HG02981 (cell line): ENCODE measurements at regions not wholly inside any gene's neighbourhood (a gene's known extent, or its start where the extent isn't known, plus 50 kb on each side); places are given as distances from the start of the nearest gene placed in this dataset.

Source experiments
- ATAC-seq: cut with Tn5 transposase; IDR thresholded peaks from one replicate; pipeline ENCODE4 v1.9.1; 2021; ENCODE audit warnings: mild to moderate bottlenecking, moderate library complexity; ENCODE audit not compliant: unreplicated experiment

DNA sequence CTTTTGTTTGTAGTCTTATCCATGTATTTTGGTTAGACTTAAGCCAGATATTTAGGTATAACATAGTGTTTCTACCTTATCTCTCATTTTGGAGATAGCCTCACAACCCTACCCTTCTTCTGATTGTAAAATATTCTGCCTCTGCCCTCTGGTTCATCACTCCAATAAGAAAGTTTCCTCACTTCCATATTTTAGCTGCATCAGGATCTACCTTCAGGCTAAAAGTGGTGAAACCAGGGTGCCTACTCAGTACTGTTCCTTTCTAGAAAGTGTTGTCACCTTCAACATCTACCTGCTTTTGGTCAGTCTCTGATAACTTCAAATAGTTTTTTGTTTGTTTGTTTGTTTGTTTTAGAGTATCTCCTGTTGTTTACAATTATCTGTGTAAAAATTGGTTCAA lies 294.6 kb downstream of the ANXA1 start:
- ATAC-seq = no peak

DNA sequence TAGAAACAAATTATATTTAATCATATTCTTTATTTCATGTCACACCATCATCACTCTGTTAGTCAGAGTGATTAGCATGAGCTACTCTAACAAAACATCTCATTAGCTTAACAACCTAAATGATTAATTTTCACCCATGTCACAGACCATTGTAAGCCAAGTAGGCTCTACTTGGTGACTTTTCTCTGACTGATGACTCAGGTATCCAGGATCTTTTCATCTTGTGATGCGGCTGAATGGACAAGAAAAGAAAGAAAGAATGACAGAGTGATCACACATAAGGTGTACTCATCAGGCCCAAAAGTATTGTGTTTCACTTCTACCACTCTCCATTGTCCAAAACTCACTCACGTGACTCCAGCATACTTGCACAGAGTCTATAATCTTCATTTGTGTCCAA lies 299.3 kb downstream of the ANXA1 start:
- ATAC-seq = no peak

DNA sequence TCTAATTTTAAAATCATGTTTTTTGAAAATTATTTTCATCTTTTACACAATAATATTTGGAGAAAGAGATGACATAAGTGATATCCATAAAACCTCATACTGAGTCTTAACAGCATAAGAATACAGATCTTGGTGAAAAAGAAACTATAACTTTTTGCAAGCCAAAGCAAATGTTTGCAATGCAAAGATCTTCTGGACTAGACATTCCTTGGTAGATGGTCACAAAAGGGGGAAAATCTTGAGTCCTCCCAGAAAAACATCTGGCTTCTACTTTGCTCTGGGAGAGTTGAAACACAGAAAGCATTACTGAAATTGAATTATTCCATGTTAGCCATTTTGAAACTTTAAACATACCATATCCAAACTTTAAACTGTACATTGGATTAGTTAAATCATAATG lies 308.2 kb downstream of the ANXA1 start:
- no peak for ATAC-seq

DNA sequence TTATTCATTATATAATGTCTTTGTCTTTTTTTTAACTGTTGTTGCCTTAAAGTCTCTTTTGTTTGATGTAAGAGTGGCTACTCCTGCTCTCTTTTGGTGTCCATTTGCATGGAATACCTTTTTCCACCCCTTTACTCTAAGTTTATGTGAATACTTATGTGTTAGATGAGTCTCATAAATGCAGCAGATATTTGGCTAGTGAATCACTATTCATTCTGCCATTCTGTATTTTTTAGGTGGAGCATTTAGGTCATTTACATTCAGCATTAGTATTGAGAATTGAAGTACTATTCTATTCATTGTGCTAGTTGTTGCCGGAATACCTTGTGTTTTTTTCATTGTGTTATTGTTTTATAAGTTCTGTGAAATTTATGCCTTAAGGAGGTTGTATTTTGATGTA lies 317.1 kb downstream of the ANXA1 start:
- no peak for ATAC-seq

DNA sequence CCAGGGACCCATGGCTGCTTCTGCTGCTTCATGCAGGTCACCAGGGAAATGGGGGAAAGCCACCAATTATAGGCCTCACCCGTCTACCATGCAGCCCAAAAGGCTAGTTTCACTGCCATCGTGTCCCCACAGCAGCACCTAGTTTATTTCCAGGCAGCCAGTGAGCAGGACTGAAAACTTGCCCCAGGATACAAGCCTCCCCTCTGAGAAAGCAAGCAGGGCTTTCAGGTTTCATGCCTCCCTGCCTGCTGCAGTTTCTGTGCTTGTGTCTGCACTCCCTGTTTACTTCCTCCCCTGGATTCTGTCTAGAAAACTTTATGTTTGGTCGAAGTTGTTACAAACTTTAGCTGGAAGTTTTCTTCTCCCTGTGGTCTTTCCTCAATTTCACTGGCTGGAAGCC lies 319.1 kb downstream of the ANXA1 start:
- no peak for ATAC-seq

DNA sequence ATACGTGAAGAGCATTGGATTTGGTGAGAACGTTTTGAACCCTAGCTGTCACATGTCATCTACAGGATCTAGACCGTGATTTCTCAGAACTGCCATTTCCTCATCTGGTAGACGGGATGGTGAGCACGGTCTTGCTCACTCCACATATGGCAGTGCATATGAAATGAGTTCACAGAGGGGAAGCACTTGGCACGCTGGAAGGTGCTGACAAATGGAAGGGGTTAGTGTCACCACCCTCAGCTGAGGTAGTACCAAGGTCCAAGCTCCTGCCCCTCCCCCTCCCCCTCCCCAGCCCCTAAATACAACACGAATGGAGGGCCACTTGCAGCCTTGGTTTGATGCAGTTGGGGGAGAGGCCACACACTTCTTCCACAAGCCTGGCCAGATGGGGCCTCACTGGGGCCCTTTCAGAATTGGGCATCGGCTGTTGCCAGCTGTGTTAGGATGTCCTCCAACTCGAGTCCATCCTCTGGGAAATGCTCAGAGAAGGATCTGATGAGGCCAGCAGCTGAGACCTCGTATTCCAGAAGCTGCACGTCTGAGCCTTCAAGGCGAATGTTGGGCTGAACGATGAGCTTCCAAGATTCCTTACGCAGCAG lies 322.4 kb downstream of the ANXA1 start:
- ATAC-seq = no peak

DNA sequence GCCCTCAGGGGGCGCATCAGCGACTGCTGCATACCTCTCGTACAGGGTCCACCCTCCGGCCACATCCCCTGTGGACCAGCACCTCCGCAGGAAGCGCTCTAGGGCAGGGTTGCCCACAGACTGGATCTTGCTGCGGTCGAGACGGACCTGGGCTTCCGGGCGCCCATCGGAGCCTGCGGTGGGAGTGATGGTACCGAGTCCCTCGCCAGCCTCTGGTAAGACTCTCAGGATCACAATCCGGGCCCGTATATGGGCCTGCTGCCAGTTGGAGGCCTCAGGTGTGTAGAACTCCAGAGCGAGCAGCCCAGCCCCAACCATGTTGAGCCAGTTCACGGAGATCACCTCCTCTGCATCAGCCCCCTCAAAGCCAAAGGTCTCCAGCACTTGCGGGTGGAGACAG lies 323.0 kb downstream of the ANXA1 start:
- no peak for ATAC-seq

DNA sequence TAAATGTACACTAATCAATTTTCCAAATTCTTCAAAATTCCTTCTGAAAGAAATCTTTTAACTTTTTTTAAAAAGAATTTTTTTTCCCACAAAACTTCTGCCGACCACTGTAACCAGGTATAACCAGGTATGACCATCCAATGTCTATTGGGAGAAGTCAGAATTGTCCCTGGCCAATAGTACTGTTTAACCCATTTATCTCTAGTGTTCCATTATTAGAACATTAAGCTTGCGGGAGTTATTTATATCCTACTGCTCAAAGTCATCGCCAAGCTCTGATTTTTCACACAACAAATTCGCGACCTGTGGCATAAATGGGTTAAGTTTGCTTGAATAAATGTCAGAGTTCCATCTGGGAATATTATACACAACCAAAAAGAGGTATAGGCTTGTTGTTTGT lies 343.2 kb downstream of the ANXA1 start:
- ATAC-seq = no peak

DNA sequence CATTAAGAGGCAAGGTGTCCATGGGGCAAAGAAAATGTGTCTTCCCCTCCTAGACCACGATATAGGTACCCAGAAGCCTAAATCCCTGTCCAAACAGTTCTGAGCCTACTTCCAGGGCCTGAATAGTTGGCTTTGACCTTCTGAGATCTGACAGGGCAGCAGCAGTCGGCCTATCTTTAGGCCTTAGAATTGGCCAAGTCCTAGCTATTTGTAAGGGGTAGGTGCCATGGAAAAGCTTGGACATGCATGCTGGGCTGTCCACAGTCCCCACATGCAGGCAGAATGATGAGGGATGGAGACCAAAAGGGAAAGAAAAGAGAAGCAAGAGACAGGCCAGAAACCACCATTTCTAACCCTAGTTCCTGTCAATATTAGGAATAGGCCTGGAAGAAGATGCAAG lies 346.1 kb downstream of the ANXA1 start:
- no peak for ATAC-seq

DNA sequence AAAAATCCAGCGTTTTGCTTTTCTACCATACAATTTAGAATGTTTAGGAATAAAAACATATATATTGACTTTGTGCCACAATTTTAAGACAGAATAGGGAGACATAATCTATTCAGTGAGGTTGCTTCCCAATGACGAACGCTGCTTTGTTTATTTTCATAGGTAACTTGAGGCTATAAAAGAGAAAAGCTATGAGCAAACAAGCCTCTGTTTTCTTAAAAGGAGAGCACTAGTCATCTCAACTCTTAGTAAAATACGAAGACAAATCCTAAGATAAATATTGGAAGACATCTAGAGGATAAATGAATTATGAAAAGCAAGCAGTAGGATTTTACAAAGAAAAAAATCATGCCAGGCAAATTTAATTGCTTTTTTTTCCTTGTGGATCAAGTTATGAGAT lies 363.6 kb downstream of the ANXA1 start:
- ATAC-seq = no peak

DNA sequence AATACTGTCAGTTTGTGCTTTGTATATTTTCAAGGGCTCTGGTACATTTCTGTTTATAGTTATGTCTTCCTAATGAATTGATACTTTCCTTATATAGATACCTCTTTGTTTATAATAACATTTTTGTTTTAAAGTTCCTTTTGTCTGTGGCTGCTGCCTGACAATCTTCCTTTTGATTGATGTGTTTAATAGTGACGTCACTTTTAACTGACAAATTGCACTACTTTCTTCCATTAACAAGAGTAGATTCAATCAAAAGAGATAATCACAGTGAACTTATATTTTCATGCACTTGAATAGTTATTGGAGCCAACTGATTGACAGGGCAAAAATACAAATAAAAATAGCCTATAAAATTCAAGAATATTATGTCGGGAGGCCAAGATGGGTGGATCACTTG lies 371.7 kb downstream of the ANXA1 start:
- ATAC-seq = no peak

DNA sequence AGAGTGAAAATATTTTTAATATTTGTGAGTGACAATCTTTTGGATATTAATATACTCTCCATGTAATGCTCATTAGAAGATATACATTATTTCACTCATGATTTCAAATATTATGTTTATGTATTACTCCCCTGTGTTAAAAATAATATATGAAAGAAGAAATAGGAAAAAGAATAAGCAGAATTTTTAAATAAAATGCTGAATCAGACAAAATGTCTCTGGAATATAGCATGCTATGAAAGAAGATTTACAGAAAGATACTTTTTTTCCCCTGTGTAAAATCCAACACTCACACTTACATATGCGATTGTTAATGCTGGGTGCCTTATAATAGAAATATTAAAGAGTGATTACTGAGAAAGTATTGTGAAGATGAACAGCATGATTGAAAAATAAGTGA lies 373.7 kb downstream of the ANXA1 start:
- ATAC-seq = no peak

DNA sequence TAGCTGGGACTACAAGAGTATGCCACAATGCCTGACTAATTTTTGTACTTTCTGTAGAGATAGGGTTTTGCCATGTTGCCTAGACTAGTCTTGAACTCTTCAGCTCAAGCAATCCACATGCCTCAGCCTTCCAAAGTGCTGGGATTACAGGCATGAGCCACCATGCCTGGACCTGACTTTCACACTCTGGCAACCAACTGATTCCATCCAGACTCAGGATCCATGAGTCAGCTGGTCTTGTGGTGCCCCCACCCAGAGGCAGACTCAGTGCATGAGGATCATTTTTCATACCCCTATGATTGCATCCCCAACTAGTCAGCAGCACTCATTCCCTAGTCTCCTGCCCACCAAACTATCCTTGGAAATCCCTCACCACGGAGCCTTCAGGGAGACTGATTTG lies 375.9 kb downstream of the ANXA1 start:
- no peak for ATAC-seq

DNA sequence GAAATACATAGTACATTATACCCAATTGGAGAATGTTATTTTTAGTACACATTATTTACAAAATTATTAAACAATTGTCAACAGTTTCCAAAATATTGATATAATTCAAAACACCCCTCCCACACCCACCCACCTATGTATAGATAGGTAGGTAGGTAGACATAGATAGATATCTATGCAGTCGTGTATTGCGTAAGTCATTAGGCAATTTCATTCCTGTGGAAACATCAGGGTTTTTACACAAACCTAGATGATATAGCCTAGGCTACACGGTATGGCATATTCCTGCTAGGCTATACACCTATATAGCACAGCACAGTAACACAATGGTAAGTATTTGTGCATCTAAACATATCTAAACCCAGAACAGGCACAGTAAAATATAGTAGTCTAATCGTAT lies 377.3 kb downstream of the ANXA1 start:
- no peak for ATAC-seq

DNA sequence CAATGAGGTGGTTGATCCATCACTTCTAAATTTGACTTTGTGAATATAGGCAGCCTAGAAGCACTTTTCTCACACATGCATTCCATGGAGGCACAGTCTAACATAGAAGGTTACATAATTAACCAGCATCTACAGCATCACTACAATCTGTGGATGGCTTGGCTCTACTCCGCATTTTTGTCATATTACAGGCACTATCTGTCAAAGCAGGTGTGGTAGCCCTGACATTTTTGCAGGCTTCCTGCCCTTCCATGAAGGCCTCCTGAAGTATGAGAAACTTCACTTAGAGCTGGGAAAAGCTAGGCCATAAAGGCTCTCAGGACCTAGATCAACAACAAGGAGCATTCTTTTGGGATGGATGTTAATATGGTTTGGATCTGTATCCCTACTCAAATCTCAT lies 378.0 kb downstream of the ANXA1 start:
- no peak for ATAC-seq

DNA sequence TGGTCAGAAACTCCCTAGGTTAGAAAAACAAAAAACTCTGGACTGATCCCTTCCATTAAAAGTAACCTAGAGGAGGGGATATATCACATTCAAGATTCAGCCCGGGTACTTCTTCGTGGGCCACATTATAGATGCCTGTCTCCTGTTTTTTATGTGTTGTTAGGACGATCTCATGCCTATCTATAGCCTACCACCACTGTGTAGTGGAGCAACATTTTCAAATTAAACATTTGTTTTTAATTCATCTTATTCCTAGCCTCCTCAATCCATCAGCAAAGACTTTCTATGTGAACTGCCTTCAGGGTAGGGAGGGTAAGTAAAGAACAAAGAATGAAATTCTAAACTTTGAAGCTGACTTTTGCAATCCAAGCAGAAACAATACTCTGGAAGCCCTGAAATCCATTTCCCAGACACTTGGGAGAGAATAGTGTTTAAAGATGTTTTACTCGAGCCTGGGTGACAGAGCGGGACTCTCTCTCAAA lies 379.4 kb downstream of the ANXA1 start:
- ATAC-seq = no peak

DNA sequence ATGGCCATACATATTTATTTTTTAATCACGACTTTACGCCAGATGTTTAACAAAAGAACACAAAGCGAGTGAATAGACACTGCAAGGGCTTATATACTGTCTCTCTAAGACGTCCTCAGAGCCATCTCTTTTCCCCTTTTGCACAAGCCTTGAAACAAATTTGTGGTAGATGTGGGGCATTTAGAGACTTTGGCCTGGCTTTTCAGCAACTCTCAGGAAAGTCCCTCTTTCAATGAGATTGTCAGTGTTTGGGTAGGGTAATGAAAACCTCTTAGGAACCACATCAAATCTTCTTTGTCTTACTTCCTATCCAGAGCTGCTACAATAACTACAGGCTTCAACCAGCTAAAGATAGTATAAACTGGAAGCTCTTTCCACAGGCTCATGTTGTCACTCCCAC lies 380.0 kb downstream of the ANXA1 start:
- peak; percentile 88 for ATAC-seq

DNA sequence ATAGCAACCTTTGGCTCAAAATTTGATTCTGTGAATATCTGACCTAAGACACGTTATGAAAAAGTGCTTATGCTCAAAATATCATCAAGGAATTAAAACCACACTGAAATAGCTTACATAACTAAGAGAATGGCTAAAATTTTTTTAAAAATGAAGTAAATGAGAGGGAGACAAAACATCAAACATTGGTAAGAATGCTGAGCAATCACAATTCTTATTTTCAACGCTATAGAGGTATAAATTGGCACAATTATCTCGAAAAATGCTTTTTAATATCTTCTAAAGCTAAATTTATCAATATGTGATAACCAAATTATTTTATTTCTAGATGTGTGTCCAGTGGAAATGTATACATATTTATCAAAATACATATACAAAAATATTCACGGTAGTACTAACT lies 381.3 kb downstream of the ANXA1 start:
- ATAC-seq = no peak

DNA sequence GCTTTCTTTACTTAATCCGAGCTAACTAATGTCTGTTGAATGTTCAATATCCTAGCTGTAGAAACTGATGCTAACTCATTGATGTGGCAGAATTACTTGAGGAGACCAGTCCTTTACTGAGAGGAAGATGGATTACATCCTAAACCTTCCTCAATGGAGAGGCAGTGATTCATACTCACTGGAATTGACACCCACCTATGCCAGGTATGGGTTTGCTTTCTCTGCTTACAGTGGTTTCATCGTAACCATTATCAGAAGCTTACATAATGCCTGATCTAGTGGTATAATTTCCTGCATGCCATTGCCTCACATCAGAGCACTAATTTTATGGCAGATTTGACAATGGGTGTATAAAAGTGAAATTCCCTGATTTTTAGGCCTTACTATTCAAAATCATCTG lies 384.7 kb downstream of the ANXA1 start:
- no peak for ATAC-seq

DNA sequence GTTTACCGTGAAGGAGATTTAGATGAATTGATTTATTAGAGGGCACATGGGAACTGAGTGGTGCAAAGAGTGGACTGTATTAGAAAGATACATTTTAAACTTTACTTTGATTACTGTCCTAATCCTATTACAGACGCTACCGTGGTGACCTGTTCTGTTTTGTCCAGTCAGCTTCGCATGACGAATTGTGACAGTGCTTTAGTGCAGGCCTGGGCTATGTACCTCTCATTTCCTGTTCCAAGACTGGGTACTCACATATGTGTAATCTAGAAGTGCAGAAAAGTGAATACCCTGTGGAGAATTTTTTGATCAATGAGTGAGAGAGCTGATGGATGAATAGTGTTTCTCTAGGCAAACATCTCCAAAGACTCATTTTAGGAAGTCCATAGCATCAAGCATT lies 385.9 kb downstream of the ANXA1 start:
- ATAC-seq = no peak

DNA sequence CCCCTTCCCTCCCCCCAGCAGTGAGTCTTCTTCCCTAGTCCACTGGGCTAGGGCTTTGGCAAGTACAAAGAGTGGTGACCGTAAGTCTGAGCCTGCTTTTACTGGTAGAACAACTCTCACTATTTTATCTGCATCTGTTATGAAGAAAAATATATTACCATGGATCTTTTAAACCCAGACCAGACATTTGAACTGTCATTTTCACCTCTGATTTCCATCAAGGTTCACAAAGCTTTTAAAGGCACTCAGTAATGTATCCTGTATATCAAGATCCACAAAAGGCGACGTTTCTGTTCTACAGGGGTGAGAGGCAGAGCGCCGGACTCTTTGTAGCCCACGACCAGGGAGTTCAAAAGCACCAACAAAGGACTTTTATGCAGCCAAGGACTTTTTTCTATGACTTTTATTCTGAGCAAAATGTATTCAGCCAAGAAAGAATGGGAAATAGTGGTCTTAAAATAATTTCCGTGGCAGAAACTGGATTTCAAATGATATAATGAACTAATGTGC lies 388.3 kb downstream of the ANXA1 start:
- ATAC-seq = no peak

DNA sequence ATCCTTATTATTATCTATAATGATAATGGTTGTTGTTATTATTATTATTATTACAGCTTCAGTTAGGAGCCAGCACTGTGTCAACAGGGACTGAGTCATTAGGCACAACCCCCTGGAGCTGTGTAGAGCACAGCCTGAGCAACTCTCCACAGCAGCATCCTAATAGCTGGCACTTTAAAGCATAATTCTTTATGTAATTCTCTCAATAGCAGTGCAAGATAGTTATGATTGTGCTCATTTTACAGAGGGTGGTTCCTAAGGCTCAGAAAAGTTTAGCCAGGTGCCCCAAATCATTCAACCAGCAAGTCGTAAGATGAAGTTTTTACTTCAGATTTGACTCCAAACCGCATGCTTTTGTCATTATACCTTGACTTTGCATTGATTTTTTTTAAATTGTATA lies 390.3 kb downstream of the ANXA1 start:
- ATAC-seq = no peak

DNA sequence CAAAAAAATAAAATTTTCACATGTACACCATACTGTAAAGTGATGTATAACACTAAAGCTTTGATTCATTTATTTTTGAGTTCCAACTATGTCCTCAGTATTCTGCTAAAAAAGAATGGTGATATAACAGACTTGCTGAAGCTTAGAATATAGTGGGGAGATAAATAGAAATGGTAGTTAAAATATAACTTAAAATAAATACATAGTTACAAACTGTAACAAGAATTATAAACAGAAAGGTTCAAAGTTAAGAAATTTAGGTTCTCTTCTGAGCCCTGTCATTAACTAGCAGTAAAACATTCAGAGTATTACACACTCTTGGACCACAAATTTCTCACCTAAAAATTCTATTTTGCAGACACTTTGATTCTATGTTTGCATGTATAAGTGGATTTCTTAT lies 392.1 kb downstream of the ANXA1 start:
- ATAC-seq = no peak
